ENCODE measurements at regions not wholly inside any gene's neighbourhood (a gene's known extent, or its start where the extent isn't known, plus 50 kb on each side); places are given as distances from the start of the nearest gene placed in this dataset.

- no peak overlapping the region for H3K23ac ChIP-seq (ENCODE audit: low read depth, low read length)
- dilution Hi-C loops (cut with HindIII; ENCODE audit: low sequenced_read_pairs, unreplicated experiment) (no loop called here), intact Hi-C loops (cut with micrococcal nuclease) (no loop called here), in situ Hi-C loops (cut with MboI; ENCODE audit: low sequenced_read_pairs) (no loop called here)
- no peak overlapping the region for H4K8ac ChIP-seq (ENCODE audit: low read depth in 2 of 2, low read length in 2 of 2)
- no peak overlapping the region for H2BK15ac ChIP-seq (ENCODE audit: low read depth, low read length)
- CTCF ChIA-PET: no interaction called here
- no peak overlapping the region for H3K27ac ChIP-seq (ENCODE audit: insufficient read depth, low read length)
- H3K4ac ChIP-seq (ENCODE audit: low read depth, low read length): no peak overlapping the region
- no peak for ATAC-seq (ENCODE audit: low read depth)
- H2AFZ ChIP-seq (replicated peaks; ENCODE audit: low read length, poor library complexity): no peak overlapping the region
- H3K14ac ChIP-seq (replicated peaks; ENCODE audit: low read depth, low read length): no peak overlapping the region
- no TSS peak for BruUV-seq (replicated peaks)
- no peak overlapping the region for H2AK9ac ChIP-seq (replicated peaks; ENCODE audit: low read depth, low read length, poor library complexity)
- POLR2A ChIA-PET (ENCODE audit: unreplicated experiment): no interaction called here
- H2AK5ac ChIP-seq (ENCODE audit: low read depth, low read length): no peak overlapping the region
- no peaks in the 10 kb centered on the region for H3K27me3 ChIP-seq (ENCODE audit: control insufficient read depth, insufficient read depth, low read length)
- no peaks in the 10 kb centered on the region for H3K4me1 ChIP-seq (ENCODE audit: control insufficient read depth, insufficient read depth, low read length)
- no peaks in the 10 kb centered on the region for H3K79me1 ChIP-seq (ENCODE audit: low read depth in 1 of 2, low read length in 2 of 2)
- H3K4me2 ChIP-seq (ENCODE audit: low read depth, low read length): no peak overlapping the region
- H3K4me3 ChIP-seq (ENCODE audit: insufficient read depth, low read depth, low read length): no peak overlapping the region
- H4K5ac ChIP-seq (ENCODE audit: low read depth, low read length): no peak overlapping the region
- no peaks in the 10 kb centered on the region for H4K20me1 ChIP-seq (ENCODE audit: insufficient read depth, low read length)
- no peak overlapping the region for H2BK20ac ChIP-seq (ENCODE audit: low read depth, low read length)
- H3K9me3 ChIP-seq (ENCODE audit: control insufficient read depth, insufficient read depth, low read length): peaks cover 43% of the 10 kb centered on the region
- no peaks in the 10 kb centered on the region for H3K9me1 ChIP-seq (ENCODE audit: insufficient read depth, low read length)
- no peak overlapping the region for H2BK120ac ChIP-seq (ENCODE audit: low read depth, low read length)
- H3K56ac ChIP-seq (ENCODE audit: extremely low read depth, insufficient read depth, low read length): no peak overlapping the region
- H3K36me3 ChIP-seq (ENCODE audit: control insufficient read depth, insufficient read depth, low read length): no peaks in the 10 kb centered on the region
- TF ChIP-seq CEBPB (IDR thresholded peaks at IDR 0.05; ENCODE audit: low read depth, low read length): no peak
- no peak for TF ChIP-seq MAFK (IDR thresholded peaks at IDR 0.05; ENCODE audit: low read depth, low read length)
- TF ChIP-seq BHLHE40 (IDR thresholded peaks at IDR 0.05; ENCODE audit: low read depth, low read length): no peak
- no peak for TF ChIP-seq FOS (IDR thresholded peaks at IDR 0.05; ENCODE audit: low read depth, low read length)
- TF ChIP-seq POLR2A (IDR thresholded peaks at IDR 0.05; ENCODE audit: low read depth, low read length): no peak
- TF ChIP-seq MXI1 (IDR thresholded peaks at IDR 0.05; ENCODE audit: borderline replicate concordance, low read depth, low read length): no peak
- TF ChIP-seq MAZ (IDR thresholded peaks at IDR 0.05; ENCODE audit: borderline replicate concordance, low read depth, low read length): no peak
- no peak for TF ChIP-seq RAD21 (IDR thresholded peaks at IDR 0.05; ENCODE audit: low read length)
- TF ChIP-seq CTCF (conservative IDR thresholded peaks at IDR 0.05; ENCODE audit: low read depth, low read length): no peak
- no peak for TF ChIP-seq SMC3 (IDR thresholded peaks at IDR 0.05; ENCODE audit: low read depth, low read length)
- TF ChIP-seq NFE2L2 (IDR thresholded peaks at IDR 0.05; ENCODE audit: low read depth, low read length): no peak
- TF ChIP-seq ELK1 (IDR thresholded peaks at IDR 0.05; ENCODE audit: borderline replicate concordance, low read depth, low read length): no peak
- no peak overlapping the region for H3K18ac ChIP-seq (ENCODE audit: low read depth, low read length)
- no peak overlapping the region for H3K9ac ChIP-seq (ENCODE audit: low read depth, low read length)
- no peak overlapping the region for H2BK5ac ChIP-seq (ENCODE audit: low read depth, low read length, poor library complexity, severe bottlenecking)
- DNase-seq: no peak
- no peak overlapping the region for H4K91ac ChIP-seq (ENCODE audit: insufficient read depth, low read depth, low read length)
- 64% methylated on average over 7 of the region's 10 CpGs; no CpG with 5 or more reads in 1 of the 2 experiments for whole genome bisulfite sequencing, 2 experiments (ENCODE audit: extremely low coverage in 2 of 2, insufficient read length in 1 of 2)
Measured at GRCh38 chr7:156055206-156055822, 243.1 kb upstream of the SHH start.
